Smooth muscle cell (in vitro differentiated cells): ENCODE measurements at regions not wholly inside any gene's neighbourhood (a gene's known extent, or its start where the extent isn't known, plus 50 kb on each side); places are given as distances from the start of the nearest gene placed in this dataset.

Experiments
- DNase-seq: peaks from one replicate; lab custom pipeline; 2025; ENCODE audit not compliant: unreplicated experiment; lab: John Stamatoyannopoulos, UW
- H2AFZ ChIP-seq: fragments of 200-600 bp; sonication (generic); 2 replicates; pipeline ENCODE4 v1.6.0; 2016; ENCODE audit warnings: antibody characterized with exemption, low read depth, mild to moderate bottlenecking
- H3F3A ChIP-seq: fragments of 200-600 bp; sonication (generic); 2 replicates; pipeline ENCODE4 v1.6.0; 2017; ENCODE audit warnings: antibody characterized with exemption, low read depth
- H3K27ac ChIP-seq: fragments of 200-600 bp; sonication (generic); 2 replicates; pipeline ENCODE4 v1.5.1; 2016; ENCODE audit warnings: low read depth, mild to moderate bottlenecking
- H3K27me3 ChIP-seq: fragments of 200-600 bp; sonication (generic); 2 replicates; pipeline ENCODE4 v1.6.1; 2016; ENCODE audit warnings: low read depth, mild to moderate bottlenecking
- H3K36me3 ChIP-seq: fragments of 200-600 bp; sonication (generic); 2 replicates; pipeline ENCODE4 v1.5.1; 2016; ENCODE audit warnings: low read depth
- H3K4me1 ChIP-seq: fragments of 200-600 bp; sonication (generic); 2 replicates; pipeline ENCODE4 v1.5.1; 2016; ENCODE audit warnings: low read depth
- H3K4me2 ChIP-seq: fragments of 200-600 bp; sonication (generic); 2 replicates; pipeline ENCODE4 v1.6.0; 2016; ENCODE audit warnings: mild to moderate bottlenecking
- H3K4me3 ChIP-seq: fragments of 200-600 bp; sonication (generic); 2 replicates; pipeline ENCODE4 v1.5.1; 2016; ENCODE audit warnings: mild to moderate bottlenecking
- H3K79me2 ChIP-seq: fragments of 200-600 bp; sonication (generic); 2 replicates; pipeline ENCODE4 v1.6.0; 2016; ENCODE audit warnings: low read depth, mild to moderate bottlenecking
- H3K9ac ChIP-seq: fragments of 200-600 bp; sonication (generic); 2 replicates; pipeline ENCODE4 v1.6.0; 2016; ENCODE audit warnings: low read depth
- H3K9me3 ChIP-seq: fragments of 200-600 bp; sonication (generic); replicated peaks from 2 replicates; pipeline ENCODE4 v1.5.1; 2016; ENCODE audit warnings: low read depth
- H4K20me1 ChIP-seq: fragments of 200-600 bp; sonication (generic); 2 replicates; pipeline ENCODE4 v1.6.0; 2016; ENCODE audit warnings: low read depth
- WGBS: methylation state at CpG from one replicate; pipeline ENCODE4 v1.1.7; 2016; ENCODE audit warnings: low lambda C conversion rate; 5-methylcytosine and 5-hydroxymethylcytosine counted together
- TF ChIP-seq, protein P1 (sequence below): fragments of 200-600 bp; sonication (generic); IDR thresholded peaks from 2 replicates; pipeline ENCODE4 v1.5.1; 2017; ENCODE audit warnings: borderline replicate concordance, mild to moderate bottlenecking, antibody characterized with exemption; ENCODE audit not compliant: insufficient read depth, poor library complexity, severe bottlenecking

DNA sequence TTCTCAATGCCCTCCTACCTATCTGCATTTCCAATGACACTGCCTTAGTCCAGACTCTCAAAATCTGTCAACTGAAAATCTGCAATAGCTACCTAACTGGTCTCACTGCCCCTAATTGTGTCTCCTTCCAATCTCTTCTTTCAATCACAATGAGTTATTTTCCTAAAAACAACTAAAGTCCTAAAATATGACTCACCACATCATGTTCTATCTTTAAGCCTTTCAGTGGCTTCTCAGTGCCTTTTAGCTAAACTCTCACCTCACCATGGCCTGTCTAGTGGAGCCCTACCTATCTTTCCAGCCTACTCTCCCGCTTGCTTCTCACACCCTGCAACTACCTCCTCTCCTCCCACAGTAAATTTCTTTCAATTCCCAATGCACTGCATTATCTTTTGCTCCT, 220.9 kb upstream of the PKDCC start:
- no peaks in the 10 kb centered on the region for H3K79me2 ChIP-seq

DNA sequence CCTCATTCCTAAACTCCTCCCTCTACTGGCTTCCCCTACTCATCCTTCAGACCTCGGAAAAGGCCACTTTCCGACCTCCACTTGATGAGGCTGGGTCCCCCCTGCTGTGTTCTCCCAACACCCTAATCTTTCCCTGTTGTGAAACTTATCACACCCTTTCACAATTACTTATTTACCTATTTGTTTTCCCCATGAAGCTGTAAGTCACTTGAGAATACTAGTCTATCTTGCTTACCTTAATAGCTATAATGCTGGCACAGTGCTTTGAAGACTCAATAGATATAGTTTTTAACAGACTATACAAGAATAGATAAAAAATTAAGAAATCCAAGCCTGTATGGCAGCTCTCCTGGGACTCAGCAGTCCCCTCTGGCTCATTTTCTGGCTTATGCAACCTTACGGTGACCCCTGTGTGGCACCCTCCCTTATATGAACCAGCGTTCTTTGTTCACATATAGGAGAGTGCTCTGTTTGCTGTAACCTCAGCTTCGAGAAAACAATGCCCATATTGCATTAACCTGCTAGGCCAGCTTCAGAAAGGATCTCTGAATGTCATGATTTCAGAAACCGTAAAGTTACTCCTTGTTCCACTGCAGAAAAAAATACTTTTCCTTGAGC, 220.4 kb upstream of the PKDCC start:
- Histone ChIP-seq H3K4me3 (no peak overlapping the region), H3K9ac (no peak overlapping the region), H3K27me3 (peaks cover 7% of the 10 kb centered on the region), H3K4me2 (no peak overlapping the region), H3K36me3 (no peaks in the 10 kb centered on the region), H4K20me1 (no peaks in the 10 kb centered on the region), H3K4me1 (no peaks in the 10 kb centered on the region), H2AFZ (no peak overlapping the region), H3K27ac (no peak overlapping the region), H3F3A (no peaks in the 10 kb centered on the region), H3K9me3 (no peaks in the 10 kb centered on the region), H3K79me2 (no peaks in the 10 kb centered on the region)
- 61% methylated on average over 6 of the region's 6 CpGs for WGBS
- DNase-seq = no peak
- TF ChIP-seq, protein P1, sequence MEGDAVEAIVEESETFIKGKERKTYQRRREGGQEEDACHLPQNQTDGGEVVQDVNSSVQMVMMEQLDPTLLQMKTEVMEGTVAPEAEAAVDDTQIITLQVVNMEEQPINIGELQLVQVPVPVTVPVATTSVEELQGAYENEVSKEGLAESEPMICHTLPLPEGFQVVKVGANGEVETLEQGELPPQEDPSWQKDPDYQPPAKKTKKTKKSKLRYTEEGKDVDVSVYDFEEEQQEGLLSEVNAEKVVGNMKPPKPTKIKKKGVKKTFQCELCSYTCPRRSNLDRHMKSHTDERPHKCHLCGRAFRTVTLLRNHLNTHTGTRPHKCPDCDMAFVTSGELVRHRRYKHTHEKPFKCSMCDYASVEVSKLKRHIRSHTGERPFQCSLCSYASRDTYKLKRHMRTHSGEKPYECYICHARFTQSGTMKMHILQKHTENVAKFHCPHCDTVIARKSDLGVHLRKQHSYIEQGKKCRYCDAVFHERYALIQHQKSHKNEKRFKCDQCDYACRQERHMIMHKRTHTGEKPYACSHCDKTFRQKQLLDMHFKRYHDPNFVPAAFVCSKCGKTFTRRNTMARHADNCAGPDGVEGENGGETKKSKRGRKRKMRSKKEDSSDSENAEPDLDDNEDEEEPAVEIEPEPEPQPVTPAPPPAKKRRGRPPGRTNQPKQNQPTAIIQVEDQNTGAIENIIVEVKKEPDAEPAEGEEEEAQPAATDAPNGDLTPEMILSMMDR = no peak

More for the DNA sequence above, 220.9 kb upstream of the PKDCC start:
- no peaks in the 10 kb centered on the region for H3F3A ChIP-seq
- WGBS = 50% methylated on average over 1 of the region's 1 CpG
- H4K20me1 ChIP-seq = no peaks in the 10 kb centered on the region
- H3K27me3 ChIP-seq = peaks cover 7% of the 10 kb centered on the region
- no peak overlapping the region for H3K4me2 ChIP-seq
- no peak overlapping the region for H3K4me3 ChIP-seq
- H2AFZ ChIP-seq = no peak overlapping the region
- H3K4me1 ChIP-seq = no peaks in the 10 kb centered on the region
- no peaks in the 10 kb centered on the region for H3K9me3 ChIP-seq
- H3K36me3 ChIP-seq = no peaks in the 10 kb centered on the region
- H3K27ac ChIP-seq = no peak overlapping the region
- TF ChIP-seq, protein P1 = no peak
- no peak for DNase-seq
- H3K9ac ChIP-seq = no peak overlapping the region

DNA sequence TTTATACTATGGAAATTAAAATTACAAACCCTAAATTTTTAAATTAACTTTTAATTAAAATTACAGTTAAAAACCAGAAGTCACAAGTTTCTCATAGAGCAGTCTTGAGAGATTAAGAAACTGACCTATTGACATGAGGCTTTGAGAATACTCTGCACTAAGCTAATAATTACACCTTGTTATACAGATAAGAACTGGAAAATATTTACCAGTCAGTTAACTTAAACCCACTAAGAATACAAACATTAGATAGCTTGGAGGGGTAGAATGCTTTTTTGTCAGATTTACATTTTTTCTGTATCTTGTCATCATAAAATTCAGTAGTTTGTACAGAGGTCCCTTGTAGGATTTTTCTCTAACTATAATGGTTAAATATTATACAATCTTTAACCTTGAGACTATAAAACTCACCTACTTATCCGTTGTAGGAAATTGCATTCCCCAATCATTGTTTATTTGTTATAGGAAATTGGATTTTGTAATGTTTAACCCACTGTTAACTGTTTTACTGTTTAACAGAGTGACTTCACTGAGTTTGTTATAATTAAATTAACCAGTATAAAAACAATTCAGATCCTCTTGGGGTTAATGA, 219.7 kb upstream of the PKDCC start:
- Histone ChIP-seq H3K4me1 (no peaks in the 10 kb centered on the region), H3K9ac (no peak overlapping the region), H3K27me3 (peaks cover under 1% of the 10 kb centered on the region), H3K36me3 (no peaks in the 10 kb centered on the region), H3K4me2 (no peak overlapping the region), H3F3A (no peaks in the 10 kb centered on the region), H3K79me2 (no peaks in the 10 kb centered on the region), H3K27ac (no peak overlapping the region), H3K9me3 (no peaks in the 10 kb centered on the region), H4K20me1 (no peaks in the 10 kb centered on the region), H3K4me3 (no peak overlapping the region), H2AFZ (no peak overlapping the region)
- WGBS = 33% methylated on average over 1 of the region's 1 CpG
- TF ChIP-seq, protein P1 = no peak
- no peak for DNase-seq

DNA sequence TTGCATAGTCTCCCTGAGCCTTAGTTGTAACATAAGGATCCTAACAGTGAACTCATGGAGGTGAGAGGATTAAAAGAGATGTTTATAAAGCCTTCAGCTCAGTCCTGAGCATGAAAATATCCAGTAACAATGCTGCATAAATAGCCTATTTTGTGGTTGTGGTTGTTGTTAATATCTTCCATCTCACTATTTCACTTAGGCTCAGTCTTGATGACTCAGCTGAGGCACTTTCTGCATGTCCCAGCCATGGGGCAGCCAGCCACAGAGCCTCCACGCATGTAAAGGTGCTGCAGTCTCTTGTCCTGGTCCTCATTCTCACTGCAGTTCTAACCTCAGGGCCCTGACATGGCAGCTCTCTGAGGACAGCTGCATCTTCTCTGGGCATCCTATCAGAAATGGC, 218.8 kb upstream of the PKDCC start:
- no peaks in the 10 kb centered on the region for H3K4me1 ChIP-seq
- H4K20me1 ChIP-seq = no peaks in the 10 kb centered on the region
- H3K79me2 ChIP-seq = no peaks in the 10 kb centered on the region
- H3K27ac ChIP-seq = no peak overlapping the region
- 35% methylated on average over 1 of the region's 1 CpG for WGBS
- H3K36me3 ChIP-seq = no peaks in the 10 kb centered on the region
- H3K27me3 ChIP-seq = no peaks in the 10 kb centered on the region
- H2AFZ ChIP-seq = no peak overlapping the region
- DNase-seq = no peak
- no peak overlapping the region for H3K4me2 ChIP-seq
- no peak overlapping the region for H3K9ac ChIP-seq
- TF ChIP-seq, protein P1 = no peak
- H3F3A ChIP-seq = no peaks in the 10 kb centered on the region
- H3K4me3 ChIP-seq = no peak overlapping the region
- no peaks in the 10 kb centered on the region for H3K9me3 ChIP-seq
